Mucosa of descending colon (tissue), 3 donors: ENCODE measurements at regions not wholly inside any gene's neighbourhood (a gene's known extent, or its start where the extent isn't known, plus 50 kb on each side); places are given as distances from the start of the nearest gene placed in this dataset.

Experiments
- ATAC-seq: fragments of 200-7000 bp; cut with Tn5 transposase; one replicate; pipeline ENCODE4 v1.9.1; 2020; ENCODE audit warnings: mild to moderate bottlenecking, moderate library complexity
- DNase-seq, 3 donors: peaks; one replicate each; pipeline ENCODE4 v3.0.0-alpha.2; 2020
- H3K36me3 ChIP-seq: fragments of 200-600 bp; one replicate; pipeline ENCODE4 v1.8.0; 2021; ENCODE audit warnings: low read depth, mild to moderate bottlenecking
- H3K4me1 ChIP-seq: fragments of 200-600 bp; one replicate; pipeline ENCODE4 v1.8.0; 2021; ENCODE audit warnings: low read depth, mild to moderate bottlenecking
- H3K4me3 ChIP-seq: fragments of 200-600 bp; one replicate; pipeline ENCODE4 v1.8.0; 2021; ENCODE audit warnings: mild to moderate bottlenecking
- H3K9me3 ChIP-seq: fragments of 200-600 bp; one replicate; pipeline ENCODE4 v1.8.0; 2021; ENCODE audit warnings: mild to moderate bottlenecking
- CTCF ChIP-seq: fragments of 200-600 bp; IDR thresholded peaks from one replicate; pipeline ENCODE4 v1.8.0; 2022; ENCODE audit warnings: antibody characterized with exemption, mild to moderate bottlenecking
- intact Hi-C, 2 donors: fragments of 100-400 bp; cut with DNase I in 1 of 2; cut with micrococcal nuclease in 1 of 2; formaldehyde crosslinking; loops; one replicate each; pipeline versions ENCODE4 v1.11.0 to v1.11.1; 2022; cut with DNase I, micrococcal nuclease
- donor health status: DM: no; HTN: no; CAD: no; lungs with moderate emphysema.
- donor health status: DM: no; HTN: no; CAD: no.
- donor health status: DM: no; HTN: yes; CAD: no.

- intact Hi-C loops: no loop called here
- Histone ChIP-seq H3K36me3 (no peaks in the 10 kb centered on the region), H3K4me1 (no peaks in the 10 kb centered on the region), H3K9me3 (no peaks in the 10 kb centered on the region), H3K4me3 (no peak overlapping the region)
- ATAC-seq (peak; percentile 36), DNase-seq (no peak)
- TF ChIP-seq CTCF: no peak
These were observed 82.6 kb downstream of the PCDH7 start for GRCh38 chr4:30802622-30803323.

DNA sequence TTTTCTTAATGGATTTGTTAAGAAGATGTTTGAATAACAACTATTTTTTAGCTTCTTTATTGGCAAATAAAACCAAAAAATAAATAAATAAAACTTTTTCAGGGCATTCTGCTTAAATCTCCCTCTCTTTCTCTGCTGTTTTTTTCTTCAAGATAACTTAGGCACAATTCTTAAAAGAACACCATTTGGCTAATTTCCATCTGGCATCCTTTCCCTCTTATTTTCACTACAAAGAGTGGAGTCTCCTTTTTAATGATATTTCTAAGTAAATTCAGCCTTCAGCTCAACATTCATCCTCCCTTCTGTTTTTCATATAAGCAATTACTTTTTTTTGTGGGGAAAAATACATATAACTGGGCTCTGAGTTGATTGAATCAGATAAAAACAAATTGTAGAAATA lies 88.1 kb downstream of the PCDH7 start:
- no peak for TF ChIP-seq CTCF
- H3K4me1 ChIP-seq: no peaks in the 10 kb centered on the region
- no peak overlapping the region for H3K4me3 ChIP-seq
- DNase-seq (no peak), ATAC-seq (no peak)
- no peaks in the 10 kb centered on the region for H3K36me3 ChIP-seq
- intact Hi-C loops: no loop called here
- H3K9me3 ChIP-seq: no peaks in the 10 kb centered on the region

GRCh38 chr4:30811296-30811695 lies 91.1 kb downstream of the PCDH7 start:
- TF ChIP-seq CTCF: no peak
- intact Hi-C loops: no loop called here
- Histone ChIP-seq H3K9me3 (no peaks in the 10 kb centered on the region), H3K36me3 (no peaks in the 10 kb centered on the region), H3K4me3 (no peak overlapping the region), H3K4me1 (no peaks in the 10 kb centered on the region)
- ATAC-seq (no peak), DNase-seq (no peak)

DNA sequence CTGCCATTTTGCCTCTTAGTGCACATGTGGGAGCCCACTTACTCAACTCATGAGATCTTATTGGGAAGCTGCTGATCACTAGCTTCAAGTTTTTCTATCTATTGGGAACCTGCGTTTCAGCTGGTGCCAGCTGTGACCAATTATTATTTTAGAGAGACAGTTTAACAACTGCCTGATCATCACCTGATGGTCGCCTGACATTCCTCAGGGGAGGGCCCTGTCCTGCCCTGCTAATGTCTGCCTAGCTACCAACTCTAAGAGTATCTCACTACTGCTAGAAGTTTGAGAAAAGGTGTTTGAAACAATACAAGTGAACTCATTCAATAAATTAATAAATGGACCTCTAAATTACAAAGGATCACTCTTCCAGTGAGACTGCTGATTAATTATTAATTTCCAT lies 95.5 kb downstream of the PCDH7 start:
- Histone ChIP-seq H3K36me3 (no peaks in the 10 kb centered on the region), H3K4me1 (no peaks in the 10 kb centered on the region), H3K4me3 (no peak overlapping the region), H3K9me3 (no peaks in the 10 kb centered on the region)
- intact Hi-C loops: no loop called here
- no peak for TF ChIP-seq CTCF
- no peak for ATAC-seq
- no peak for DNase-seq

DNA sequence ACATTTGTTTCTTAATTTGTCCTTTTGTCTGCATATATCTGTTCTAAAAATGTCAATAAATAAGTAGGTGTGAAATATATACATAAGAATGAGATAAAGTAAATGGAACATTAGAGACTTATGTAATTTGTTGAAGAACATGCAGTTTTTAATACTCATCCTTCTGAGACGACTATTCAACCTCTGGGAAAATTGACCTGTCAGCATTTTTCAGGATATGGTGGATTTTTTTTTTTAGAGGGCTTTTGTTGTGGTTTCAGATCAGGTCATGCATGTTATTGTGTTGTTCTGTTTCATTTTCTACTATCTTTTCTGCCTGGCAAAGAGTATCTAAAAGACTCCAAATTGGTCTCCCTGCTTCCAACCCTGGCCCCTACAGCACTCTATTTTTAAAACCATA lies 97.3 kb downstream of the PCDH7 start:
- Histone ChIP-seq H3K4me3 (no peak overlapping the region), H3K9me3 (no peaks in the 10 kb centered on the region), H3K36me3 (no peaks in the 10 kb centered on the region), H3K4me1 (no peaks in the 10 kb centered on the region)
- DNase-seq (no peak), ATAC-seq (no peak)
- no peak for TF ChIP-seq CTCF
- intact Hi-C loops: no loop called here

DNA sequence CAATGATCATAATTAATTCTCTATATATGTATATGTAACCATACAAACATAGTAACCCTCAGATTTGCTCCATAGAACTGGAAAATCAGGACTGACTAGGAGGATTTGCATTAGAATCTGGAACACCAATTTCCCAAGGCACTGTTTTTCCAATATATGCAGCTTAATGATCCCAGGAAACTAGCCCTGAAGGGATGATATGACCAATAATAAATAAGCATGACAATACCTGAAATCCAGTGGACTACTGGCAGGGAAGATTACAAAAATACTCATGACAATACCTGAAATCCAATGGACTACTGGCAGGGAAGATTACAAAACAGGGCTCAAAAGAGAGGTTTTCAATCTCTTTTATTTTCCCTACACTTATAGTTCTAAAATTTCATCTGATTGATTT lies 98.4 kb downstream of the PCDH7 start:
- no peaks in the 10 kb centered on the region for H3K4me1 ChIP-seq
- no peaks in the 10 kb centered on the region for H3K36me3 ChIP-seq
- no peak for TF ChIP-seq CTCF
- intact Hi-C loops: no loop called here
- ATAC-seq: no peak
- no peak for DNase-seq
- no peaks in the 10 kb centered on the region for H3K9me3 ChIP-seq
- H3K4me3 ChIP-seq: no peak overlapping the region
